ENCODE measurements at regions not wholly inside any gene's neighbourhood (a gene's known extent, or its start where the extent isn't known, plus 50 kb on each side); places are given as distances from the start of the nearest gene placed in this dataset.
"Not testable (repeated sequence)": the region's sequence is repeated elsewhere in the genome, so short reads cannot be mapped to it uniquely, and the experiment has no call there.

DNA sequence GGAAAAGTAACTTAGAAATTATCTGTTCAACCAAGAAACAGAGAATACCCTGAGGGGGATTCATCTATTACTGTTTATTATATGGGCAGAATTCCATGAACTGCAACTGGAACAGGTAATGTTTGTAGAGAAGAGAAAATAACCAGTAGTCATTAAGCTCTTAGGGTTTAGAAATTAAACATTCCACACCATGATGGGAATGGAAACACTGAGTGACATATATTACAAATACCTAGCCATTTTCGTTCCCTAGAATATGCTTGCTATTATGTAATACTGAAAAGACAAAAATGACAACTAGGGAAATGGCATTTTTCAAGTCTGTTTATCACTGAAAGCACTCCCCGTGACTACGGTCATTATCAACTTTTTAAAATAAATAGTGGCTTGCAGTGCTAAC is 1007.4 kb downstream of the GATA3 start:
- in situ Hi-C loops (cut with MboI; ENCODE audit: low sequenced_read_pairs) = no loop called here

DNA sequence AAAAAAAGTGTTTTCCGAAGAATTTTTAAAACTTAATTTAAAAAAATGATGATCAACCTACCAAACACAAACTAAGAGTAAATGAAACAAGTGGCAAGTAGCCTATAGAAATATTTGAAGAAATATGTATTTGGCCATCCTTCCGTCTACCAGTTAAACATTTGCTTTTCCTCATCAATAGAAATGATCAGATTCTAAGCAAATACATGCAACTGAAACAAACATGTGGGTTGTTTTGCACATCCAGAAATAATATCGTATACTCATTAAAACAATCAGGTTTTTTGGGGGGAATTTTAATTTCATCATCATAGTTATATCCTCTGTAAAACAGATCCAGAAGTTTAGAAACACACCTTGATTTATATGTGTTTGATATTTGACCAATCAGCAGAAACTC is 1011.7 kb downstream of the GATA3 start:
- in situ Hi-C loops (cut with MboI; ENCODE audit: low sequenced_read_pairs) = no loop called here

DNA sequence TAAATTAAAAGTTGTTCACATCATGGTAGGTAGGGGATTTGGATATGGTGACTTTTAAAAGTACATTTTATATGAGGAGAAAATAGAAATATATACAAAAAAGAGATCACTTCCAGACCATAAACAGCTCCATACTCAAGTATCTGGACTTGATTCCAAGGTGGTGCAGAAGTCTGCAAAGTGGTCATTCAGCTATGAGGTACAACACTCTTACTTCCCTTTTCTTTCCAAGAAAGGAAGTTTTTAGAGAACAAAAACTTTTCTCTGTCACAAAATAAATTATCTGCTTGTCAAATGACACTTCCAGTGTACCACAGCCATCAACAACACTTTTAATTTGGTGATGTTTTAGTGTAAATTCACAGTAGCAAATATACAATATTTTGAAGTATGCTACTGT is 1013.5 kb downstream of the GATA3 start:
- in situ Hi-C loops (cut with MboI; ENCODE audit: low sequenced_read_pairs) = no loop called here

DNA sequence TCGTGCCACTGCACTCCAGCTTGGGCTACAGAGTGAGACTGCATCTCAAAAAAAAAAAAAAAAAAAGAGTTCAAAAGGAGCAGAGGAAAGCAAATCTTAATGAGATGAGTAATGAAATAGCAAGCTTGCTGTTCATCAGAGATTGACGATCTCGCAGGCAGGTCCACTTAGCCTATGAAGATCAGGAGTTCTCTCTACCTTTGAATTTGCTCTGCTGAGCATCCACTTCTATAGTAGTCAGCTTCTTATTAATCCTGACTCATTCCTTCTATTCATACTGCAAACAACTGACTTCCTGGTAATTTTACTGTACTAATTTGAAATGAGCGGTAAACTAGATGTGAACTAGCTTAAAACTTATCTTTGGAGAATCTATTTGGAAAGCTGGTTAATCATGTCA is 1014.6 kb downstream of the GATA3 start:
- in situ Hi-C loops (cut with MboI; ENCODE audit: low sequenced_read_pairs) = no loop called here

DNA sequence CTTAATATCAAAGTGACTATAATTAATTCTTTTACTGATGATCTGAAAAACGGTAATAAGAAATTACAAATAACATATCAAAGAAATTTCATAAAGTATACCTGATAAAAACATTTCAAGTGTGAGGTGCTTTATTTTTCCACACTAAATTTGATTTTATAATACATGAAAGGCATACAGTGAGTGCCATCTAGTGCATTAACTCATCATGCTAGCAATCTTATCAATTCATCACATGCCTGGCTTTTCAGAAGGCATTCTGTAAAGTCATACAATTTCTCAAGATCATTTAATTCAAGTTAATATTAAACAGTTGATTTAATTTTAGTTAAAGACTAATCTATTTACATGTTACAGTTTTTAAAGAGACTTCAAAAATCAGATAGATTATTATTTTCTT is 1020.9 kb downstream of the GATA3 start:
- in situ Hi-C loops (cut with MboI; ENCODE audit: low sequenced_read_pairs) = no loop called here

DNA sequence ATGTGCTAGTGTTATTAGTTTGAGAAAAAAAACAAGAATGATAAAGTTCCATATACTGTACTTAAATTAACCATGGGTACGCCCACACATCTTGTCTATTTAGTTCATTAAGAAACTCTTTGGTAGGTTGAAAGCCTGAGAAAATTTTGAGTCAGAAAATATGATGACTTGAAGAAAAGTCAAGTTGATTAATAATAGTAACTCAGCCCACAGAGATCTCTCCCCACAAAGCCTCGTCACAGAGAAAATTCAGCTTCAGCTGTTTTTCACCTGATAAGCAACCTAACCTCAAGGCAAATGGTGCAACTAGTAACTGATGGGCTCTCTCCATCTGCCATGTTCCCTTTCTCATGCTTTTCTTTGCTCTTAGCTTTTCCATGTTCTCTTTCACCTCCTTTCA is 1021.6 kb downstream of the GATA3 start:
- in situ Hi-C loops (cut with MboI; ENCODE audit: low sequenced_read_pairs) = no loop called here

DNA sequence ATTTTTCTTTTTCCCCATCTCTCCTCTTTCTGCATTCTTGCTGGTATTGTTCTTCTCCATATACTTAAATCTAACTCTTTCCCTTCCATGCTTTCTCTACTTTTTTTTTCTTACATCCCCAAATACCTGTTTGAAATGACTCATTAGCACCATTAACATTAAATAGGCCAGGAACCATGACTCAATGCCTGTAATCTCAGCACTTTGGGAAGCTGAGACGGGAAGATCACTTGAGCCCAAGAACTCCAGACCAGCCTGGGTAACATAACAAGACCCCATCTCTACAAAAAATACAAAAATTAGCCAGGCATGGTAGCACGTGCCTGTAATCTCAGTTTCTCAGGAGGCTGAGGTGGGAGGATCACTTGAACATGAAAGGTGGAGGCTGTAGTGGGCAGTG is 1026.8 kb downstream of the GATA3 start:
- in situ Hi-C loops (cut with MboI; ENCODE audit: low sequenced_read_pairs) = no loop called here

DNA sequence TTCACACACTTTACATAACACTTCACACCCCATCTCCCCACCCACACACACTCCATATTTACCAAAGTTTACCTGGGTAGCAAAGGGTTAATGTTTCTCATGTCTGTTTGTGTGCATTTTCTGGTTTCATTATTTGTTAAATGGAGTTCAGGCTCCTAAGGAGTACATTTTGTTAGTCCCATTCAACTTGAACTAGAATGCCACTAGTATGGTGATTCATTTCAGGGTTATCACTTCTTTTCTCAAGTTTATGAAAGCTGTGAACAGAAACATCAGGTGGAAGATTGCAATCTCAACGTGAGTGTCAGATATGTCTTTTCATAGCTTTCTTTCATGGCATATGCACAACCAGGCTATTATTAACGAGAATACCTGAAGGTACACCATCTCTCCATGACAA is 1027.5 kb downstream of the GATA3 start:
- in situ Hi-C loops (cut with MboI; ENCODE audit: low sequenced_read_pairs) = no loop called here

DNA sequence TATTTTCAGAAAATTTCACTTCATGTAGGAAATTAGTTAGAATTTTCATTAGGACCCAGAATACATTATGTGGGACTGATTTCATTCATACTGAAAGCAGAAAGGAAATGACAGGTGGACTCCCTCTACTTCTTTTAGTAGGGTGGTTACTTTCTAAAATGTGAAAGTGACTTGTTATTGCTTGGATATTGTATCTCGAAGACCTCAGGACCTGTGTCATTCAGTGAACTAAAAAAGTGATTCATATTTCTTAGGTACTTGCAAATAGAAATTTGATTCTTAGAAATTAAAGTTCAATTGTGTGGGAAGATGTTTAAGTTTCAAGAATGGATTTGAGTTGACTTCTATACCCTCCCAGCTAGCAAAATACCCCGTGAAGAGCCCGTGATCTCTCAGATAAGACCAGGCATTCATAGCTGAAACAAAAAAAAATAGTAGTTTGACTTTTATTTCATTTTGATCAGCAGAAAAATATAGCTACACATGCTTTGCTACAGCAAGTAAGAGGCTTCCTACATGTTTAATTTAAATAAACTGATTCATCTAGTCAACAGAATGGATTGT is 1037.1 kb downstream of the GATA3 start:
- in situ Hi-C loops (cut with MboI; ENCODE audit: low sequenced_read_pairs) = no loop called here

DNA sequence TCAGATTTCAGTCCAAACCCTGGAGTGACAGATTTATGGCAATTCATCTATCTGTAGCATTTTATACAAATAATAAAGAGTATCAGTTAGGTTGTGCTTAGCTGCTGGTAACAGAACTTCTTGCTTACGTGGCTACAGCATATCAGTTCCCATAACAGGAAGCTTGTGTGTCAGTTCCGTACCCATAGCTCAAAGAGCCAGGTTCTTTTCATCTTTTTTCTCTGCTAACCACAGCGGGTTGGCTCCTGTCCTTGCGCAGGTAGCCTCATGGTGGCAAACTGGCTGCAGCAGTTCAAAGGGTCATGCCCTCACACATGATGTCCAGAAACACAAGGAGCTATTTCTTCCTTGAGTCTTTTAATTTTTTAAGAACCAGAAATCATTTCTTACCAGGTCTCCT is 1041.8 kb downstream of the GATA3 start:
- in situ Hi-C loops (cut with MboI; ENCODE audit: low sequenced_read_pairs) = no loop called here

DNA sequence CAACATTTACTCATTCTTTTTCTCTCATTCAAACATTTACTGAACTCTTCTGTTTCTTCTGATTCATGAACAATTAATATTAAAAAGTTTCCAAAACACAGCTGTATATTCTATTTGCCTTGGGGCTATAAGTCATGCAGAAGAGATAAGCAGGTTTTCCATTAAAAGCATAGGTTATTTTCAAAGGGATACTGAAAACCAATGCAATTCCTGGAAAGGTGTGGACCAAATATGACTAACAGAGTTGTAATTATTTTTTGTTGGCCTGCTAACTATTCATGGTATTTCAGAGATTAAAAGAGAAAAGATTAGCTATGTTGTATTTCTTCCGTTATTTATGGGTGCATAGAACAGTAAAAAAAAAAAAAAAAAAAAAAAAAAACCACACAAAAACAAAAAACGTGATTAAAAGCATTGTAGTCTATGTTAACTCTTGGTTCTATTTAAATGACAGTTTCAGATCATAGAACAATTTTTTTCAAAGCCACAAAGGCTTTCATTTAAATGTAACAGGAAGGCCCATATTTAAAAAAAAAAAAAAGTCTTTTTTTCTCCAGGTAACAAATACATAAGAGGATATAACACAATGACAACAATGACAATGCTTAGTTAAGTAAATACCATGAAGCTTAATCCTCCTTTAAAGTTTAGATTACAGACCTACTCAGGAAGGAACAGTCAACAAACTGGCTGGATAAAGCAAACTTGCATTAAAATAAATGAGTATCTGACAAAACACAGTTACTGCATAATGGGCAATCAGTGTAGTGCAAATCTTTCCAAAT is 1042.9 kb downstream of the GATA3 start:
- in situ Hi-C loops (cut with MboI; ENCODE audit: low sequenced_read_pairs) = no loop called here

DNA sequence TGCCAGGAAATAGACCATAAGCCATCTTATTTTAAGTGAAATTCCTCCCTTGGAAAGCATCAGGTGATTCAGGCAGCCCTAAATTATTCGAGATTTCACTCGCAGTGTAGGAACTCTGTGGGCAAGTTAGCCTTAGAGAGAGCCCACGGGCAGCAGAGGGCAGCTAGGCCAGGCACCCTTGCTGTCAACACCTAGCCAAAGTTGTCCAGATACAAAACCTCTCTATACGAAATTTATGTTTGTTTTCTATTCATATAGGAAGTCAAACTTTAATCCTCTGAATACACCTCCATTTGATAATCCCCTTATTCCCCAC is 1043.5 kb downstream of the GATA3 start:
- in situ Hi-C loops (cut with MboI; ENCODE audit: low sequenced_read_pairs) = no loop called here

DNA sequence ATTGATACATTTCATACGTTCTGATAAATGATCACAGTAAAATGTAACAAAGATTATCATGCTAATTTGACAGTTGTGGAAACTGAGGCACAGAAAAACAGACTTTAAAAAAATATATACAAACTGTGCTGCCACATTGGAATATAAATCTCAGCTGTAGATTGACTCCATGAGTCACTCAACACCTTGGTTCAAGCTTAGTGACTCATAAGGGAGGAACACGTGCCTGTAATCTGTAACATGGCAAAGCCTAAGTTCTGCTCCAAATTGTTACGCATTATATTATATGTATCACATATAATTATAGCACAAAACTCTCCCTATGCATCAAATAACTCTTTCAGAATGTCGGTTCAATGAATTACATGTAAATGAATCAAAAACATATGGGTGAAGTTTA is 1047.5 kb downstream of the GATA3 start:
- in situ Hi-C loops (cut with MboI; ENCODE audit: low sequenced_read_pairs) = no loop called here

DNA sequence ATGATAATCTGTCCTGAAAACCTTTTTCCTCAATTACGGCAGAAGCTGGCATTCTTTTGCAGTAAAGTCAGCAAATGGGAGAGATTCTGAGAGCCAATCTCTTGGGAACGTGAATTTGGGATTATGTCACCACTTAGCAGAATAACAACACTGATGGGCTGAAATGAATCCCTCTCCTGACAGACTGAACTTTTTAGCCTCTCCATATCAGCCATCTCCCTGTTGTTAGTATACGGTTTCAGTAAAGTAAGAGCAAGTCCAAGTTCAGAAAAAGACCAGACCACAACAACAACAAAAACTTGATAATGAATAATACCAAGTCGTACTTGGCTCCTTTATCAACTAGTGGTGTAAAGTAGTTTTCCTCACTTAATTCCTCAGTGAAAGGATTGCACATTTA is 1048.8 kb downstream of the GATA3 start:
- in situ Hi-C loops (cut with MboI; ENCODE audit: low sequenced_read_pairs) = no loop called here

DNA sequence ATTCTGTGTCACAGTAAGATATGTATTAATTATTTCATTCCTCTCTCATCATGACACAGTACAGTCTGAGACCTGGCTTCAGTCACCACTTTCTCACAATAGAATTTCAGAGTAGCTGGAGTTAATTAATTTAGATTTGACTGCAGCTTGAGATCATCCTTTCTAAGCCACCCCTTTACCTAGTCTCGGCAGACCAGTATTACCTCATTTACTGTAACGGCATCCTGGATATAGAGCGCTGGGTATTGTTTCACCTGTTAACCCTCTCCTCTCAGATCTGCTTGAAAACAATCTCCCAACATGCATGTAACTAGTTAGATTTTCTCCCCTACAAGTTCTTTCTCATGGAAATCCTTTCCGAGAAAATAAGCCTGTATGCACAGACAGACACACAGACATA is 1057.5 kb downstream of the GATA3 start:
- in situ Hi-C loops (cut with MboI; ENCODE audit: low sequenced_read_pairs) = no loop called here

DNA sequence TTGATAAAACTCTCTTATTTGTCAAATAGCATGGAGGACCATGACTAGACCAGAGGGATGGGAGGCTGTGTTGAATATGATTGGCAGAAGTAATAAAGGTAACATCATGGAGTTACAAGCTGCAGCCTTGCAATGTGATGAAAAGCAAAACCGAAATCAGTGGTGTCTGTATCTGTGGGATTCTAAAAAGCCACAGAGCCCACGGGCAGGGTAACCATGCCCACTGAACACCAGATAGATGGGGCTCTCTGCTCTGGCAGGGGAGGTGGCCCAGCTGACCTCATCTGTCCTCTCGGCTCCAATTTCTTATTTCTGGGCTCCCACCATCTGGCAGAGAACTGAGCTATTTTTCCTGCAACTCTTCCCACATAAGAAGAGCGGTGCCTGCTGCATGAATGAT is 1072.2 kb downstream of the GATA3 start:
- in situ Hi-C loops (cut with MboI; ENCODE audit: low sequenced_read_pairs) = no loop called here

DNA sequence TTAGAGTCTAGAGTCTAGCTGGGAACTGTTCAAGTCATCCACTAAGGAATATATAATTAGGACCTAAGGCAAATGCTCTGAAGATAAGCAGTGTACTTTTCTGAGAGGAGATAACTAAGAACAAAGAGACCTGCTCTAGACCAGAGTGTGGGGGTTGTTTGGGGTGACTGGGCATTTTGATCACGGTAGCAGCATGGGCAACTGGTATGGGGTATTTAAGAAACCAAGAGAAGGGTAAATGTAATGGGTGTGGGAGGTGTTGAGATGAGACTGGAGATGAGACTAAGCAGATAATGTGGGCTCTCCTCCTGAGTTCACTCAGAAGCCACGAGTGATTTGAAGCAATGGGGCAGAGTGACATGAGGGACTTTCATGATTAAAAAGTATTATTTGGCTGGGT is 1082.9 kb downstream of the GATA3 start:
- in situ Hi-C loops (cut with MboI; ENCODE audit: low sequenced_read_pairs) = no loop called here

DNA sequence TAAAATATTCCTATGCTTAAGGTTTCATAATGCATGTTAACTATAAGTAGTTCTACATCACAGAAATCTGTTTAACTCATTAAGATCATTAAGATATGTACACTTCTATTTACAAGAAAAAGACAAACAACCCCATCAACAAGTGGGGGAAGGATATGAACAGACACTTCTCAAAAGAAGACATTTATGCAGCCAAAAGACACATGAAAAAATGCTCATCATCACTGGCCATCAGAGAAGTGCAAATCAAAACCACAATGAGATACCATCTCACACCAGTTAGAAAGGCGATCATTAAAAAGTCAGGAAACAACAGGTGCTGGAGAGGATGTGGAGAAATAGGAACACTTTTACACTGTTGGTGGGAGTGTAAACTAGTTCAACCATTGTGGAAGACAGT is 1084.3 kb downstream of the GATA3 start:
- in situ Hi-C loops (cut with MboI; ENCODE audit: low sequenced_read_pairs) = not testable (repeated sequence)

DNA sequence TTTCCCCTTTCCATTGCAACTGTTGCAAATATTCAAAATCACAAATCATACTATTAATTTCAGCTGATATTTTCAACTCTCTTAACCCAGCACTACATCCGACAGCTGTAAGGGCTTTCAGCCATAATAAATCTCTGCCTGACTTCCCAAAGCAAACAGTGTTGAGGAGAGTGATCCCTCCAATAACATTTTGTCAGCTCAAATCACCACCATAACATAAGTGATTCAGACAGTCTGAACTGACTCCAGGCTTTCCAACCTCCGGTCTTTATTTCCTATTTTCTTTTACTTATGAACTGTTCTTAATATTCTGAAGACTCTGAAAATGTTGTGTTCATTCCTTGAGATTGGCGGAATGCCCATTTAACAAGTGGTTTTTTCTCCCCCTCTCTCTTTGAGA is 1085.9 kb downstream of the GATA3 start:
- in situ Hi-C loops (cut with MboI; ENCODE audit: low sequenced_read_pairs) = no loop called here

DNA sequence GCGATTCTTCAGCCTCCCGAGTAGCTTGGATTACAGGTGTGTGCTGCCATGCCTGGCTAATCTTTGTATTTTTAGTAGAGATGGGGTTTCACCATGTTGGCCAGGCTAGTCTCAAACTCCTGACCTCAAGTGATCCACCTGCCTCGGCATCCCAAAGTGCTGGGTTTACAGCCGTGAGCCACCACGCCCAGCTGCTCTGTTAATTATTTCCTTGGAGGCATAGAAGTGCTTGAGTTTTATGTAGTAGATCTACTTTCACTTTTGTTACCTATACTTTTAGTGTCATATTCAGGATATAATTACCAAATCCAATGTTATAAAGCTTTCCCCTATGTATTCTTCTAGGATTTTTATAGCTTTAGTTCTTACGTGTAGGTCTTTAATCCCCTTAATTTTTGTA is 1093.0 kb downstream of the GATA3 start:
- in situ Hi-C loops (cut with MboI; ENCODE audit: low sequenced_read_pairs) = no loop called here

DNA sequence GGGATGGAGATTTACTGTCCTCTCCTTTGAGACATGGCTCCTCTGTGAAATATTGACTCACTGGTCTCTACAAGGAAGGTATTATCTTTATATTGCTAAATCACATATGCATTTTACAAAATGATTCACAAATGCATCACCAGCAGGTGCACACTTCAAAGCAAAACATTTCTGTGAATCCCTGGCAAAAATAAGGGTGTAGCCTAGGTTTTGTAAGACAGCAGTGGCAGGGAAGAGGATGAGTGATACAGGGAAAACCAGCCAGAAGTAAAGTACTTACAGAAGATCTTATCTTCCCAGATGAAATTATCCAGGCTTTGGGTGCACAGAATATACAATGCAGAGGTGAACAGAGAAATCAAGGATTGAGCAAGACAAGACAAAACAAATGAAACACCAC is 1094.6 kb downstream of the GATA3 start:
- in situ Hi-C loops (cut with MboI; ENCODE audit: low sequenced_read_pairs) = no loop called here

DNA sequence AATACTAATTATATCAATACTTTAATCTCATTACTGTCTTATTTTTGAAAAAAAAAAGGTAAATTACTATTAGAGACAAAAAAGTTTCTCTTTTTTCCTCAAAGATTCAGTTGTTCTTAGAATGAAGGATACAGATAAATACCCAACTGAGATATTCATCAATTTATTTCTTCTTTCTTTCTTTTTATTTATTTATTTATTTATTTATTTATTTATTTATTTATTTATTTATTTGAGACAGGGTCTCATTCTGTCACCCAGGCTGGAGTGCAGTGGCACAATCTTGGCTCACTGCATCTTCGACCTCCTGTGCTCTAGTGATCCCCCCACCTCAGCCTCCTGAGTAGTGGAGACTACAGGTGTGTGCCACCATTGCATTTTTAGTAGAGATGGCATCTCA is 1098.6 kb downstream of the GATA3 start:
- in situ Hi-C loops (cut with MboI; ENCODE audit: low sequenced_read_pairs) = not testable (repeated sequence)

DNA sequence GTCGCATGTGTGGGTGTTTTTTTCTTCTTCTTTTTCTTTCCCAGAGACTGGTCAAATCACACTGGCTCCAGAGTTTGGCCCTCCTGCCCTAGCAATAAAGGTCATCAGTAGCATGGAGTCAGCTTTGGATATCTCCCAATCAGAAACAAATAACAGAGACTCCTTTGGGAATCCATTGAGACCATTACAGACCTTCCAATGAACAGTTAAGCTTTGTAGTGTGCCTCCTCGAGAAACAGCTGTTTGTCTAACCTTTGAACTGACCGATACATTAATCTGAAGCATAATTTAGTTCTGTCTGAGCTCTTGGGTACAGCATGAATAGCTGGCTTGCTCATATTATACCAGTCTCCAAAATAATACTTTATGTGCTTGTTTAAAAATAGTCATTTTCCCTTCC is 1103.2 kb downstream of the GATA3 start:
- in situ Hi-C loops (cut with MboI; ENCODE audit: low sequenced_read_pairs) = no loop called here

All from HL-60/S4 (cell line).